Heart left ventricle (tissue), 16 donors: ENCODE measurements at regions not wholly inside any gene's neighbourhood (a gene's known extent, or its start where the extent isn't known, plus 50 kb on each side); places are given as distances from the start of the nearest gene placed in this dataset.
"Not testable (repeated sequence)": the region's sequence is repeated elsewhere in the genome, so short reads cannot be mapped to it uniquely, and the experiment has no call there.

Source experiments
- ATAC-seq, 4 donors: fragments of 200-7000 bp; cut with Tn5 transposase; one replicate each; pipeline ENCODE4 v1.9.1; 2020 to 2022; ENCODE audit warnings: moderate library complexity in 4 of 4, mild to moderate bottlenecking in 3 of 4, moderate number of reproducible peaks in 1 of 4
- DNase-seq, 5 donors: peaks; one replicate each; pipeline ENCODE4 v3.0.0-alpha.2; 2020
- H3K27ac ChIP-seq, 12 donors: fragments of 200-600 bp; sonication (generic) in 4 of 12; one replicate each; pipeline versions ENCODE4 v1.5.0 to v1.8.0; 2016 to 2022; ENCODE audit warnings: mild to moderate bottlenecking in 2 of 12
- H3K27me3 ChIP-seq, 9 donors: fragments of 200-600 bp; sonication (generic) in 2 of 9; one replicate each; pipeline versions ENCODE4 v1.5.1 to v1.8.0; 2016 to 2022; ENCODE audit warnings: mild to moderate bottlenecking in 3 of 9
- H3K36me3 ChIP-seq, 9 donors: fragments of 200-600 bp; sonication (generic) in 2 of 9; one replicate each; pipeline versions ENCODE4 v1.5.0 to v1.8.0; 2018 to 2022; ENCODE audit warnings: mild to moderate bottlenecking in 2 of 9
- H3K4me1 ChIP-seq, 12 donors: fragments of 200-600 bp; sonication (generic) in 4 of 12; one replicate each; pipeline versions ENCODE4 v1.5.0 to v1.8.0; 2016 to 2022; ENCODE audit warnings: mild to moderate bottlenecking in 3 of 12
- H3K4me3 ChIP-seq, 12 donors: fragments of 200-600 bp; sonication (generic) in 4 of 12; one replicate each; pipeline versions ENCODE4 v1.5.0 to v1.8.0; 2017 to 2022; ENCODE audit warnings: mild to moderate bottlenecking in 9 of 12, moderate library complexity in 4 of 12
- H3K9me3 ChIP-seq, 12 donors: fragments of 200-600 bp; sonication (generic) in 4 of 12; one replicate each; pipeline versions ENCODE4 v1.5.0 to v1.8.0; 2016 to 2022; ENCODE audit warnings: mild to moderate bottlenecking in 1 of 12
- CTCF ChIP-seq, 12 donors: fragments of 200-600 bp; sonication (generic) in 4 of 12; IDR thresholded peaks; one replicate each; pipeline versions ENCODE4 v1.5.0 to v1.8.0; 2018 to 2022; ENCODE audit warnings: antibody characterized with exemption in 12 of 12, mild to moderate bottlenecking in 5 of 12
- POLR2A ChIP-seq, 2 donors: fragments of 450-650 bp; IDR thresholded peaks; one replicate each; pipeline ENCODE4 v1.6.1; 2017; ENCODE audit warnings: antibody characterized with exemption in 2 of 2, mild to moderate bottlenecking in 2 of 2, moderate library complexity in 2 of 2
- WGBS, 4 donors: extraction: QIAGEN DNeasy Blood & Tissue Kit in 2 of 4; methylation state at CpG; one replicate each; pipeline versions ENCODE4 v1.1.5 to v1.1.7; 2013 to 2018; 5-methylcytosine and 5-hydroxymethylcytosine counted together
- intact Hi-C, 10 donors: fragments of 100-400 bp; cut with DNase I; formaldehyde crosslinking; loops; one replicate each; pipeline versions ENCODE4 v1.11.1 to v1.14.2; 2022
- donor health status: ischemic (EF 13 %, LVEDD 7.1; RV severe dilation, severe dysfunction).
- donor health status: healthy with polysubstance abuse.
- donor health status: DM: no; HTN: yes; CAD: no.
- donor health status: DM: no; HTN: no; CAD: no.
- donor health status: ischemic (EF 25% LVEDD 6.9; RV normal size, moderate dysfunction).
- donor health status: ischemic (EF 25% LVEDD 5.7; RV mildly dilated, moderate dysfunction).
- donor health status: healthy.
- donor health status: DM: yes; HTN: yes; CAD: no.
- donor health status: ischemic (EF 35%, LVEDD 5.7; RV mildly dilated, moderate dysfunction).
- donor health status: nonischemic (EF 11% LVEDD 7.7; RV severe dilation, severe dysfunction).
- donor health status: DM: yes; HTN: yes; CAD: no.
- donor health status: PGD.
- donor health status: ischemic (EF 29% LVEDD 5.4; RV normal size, mild dysfunction).
- donor health status: nonischemic (EF 23%, LVEDD 6.1; RV moderate dilation, normal function).

GRCh38 chrX:85543866-85544265 is 164.4 kb upstream of the POF1B start:
- intact Hi-C loops: loop anchor here in 7 of 10 donors (5.0 to 10.0 kb wide), 2 partner anchors 432 to 459 kb away; no protein-coding TSS in a partner anchor
- ATAC-seq (no peak), DNase-seq (no peak)
- WGBS, 4 donors: 33 to 59% (median 53%) methylated on average over 3 of the region's 3 CpGs
- no peak overlapping the region for H3K4me3 ChIP-seq
- H3K4me1 ChIP-seq: no peaks in the 10 kb centered on the region
- H3K36me3 ChIP-seq: no peaks in the 10 kb centered on the region
- no peaks in the 10 kb centered on the region for H3K27me3 ChIP-seq
- TF ChIP-seq POLR2A (IDR thresholded peaks at IDR 0.05) (no peak), CTCF (IDR thresholded peaks at IDR 0.05) (no peak)
- no peaks in the 10 kb centered on the region for H3K9me3 ChIP-seq
- H3K27ac ChIP-seq: peak overlapping the region in 1 of 12 donors; percentile 47

DNA sequence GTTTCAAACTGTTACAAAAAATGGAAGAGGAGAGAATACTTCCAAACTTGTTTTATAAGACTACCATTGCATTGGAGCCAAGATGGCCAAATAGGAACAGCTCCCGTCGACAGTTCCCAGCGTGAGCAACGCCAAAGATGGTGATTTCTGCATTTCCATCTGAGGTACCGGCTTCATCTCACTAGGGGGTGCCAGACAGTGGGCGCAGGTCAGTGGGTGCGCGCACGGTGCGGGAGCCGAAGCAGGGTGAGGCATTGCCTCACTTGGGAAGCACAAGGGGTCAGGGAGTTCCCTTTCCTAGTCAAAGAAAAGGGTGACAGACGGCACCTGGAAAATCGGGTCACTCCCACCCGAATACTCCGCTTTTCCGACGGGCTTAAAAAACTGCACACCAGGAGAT is 149.7 kb upstream of the POF1B start:
- DNase-seq, H3K4me3 ChIP-seq, H3K9me3 ChIP-seq, intact Hi-C loops, H3K36me3 ChIP-seq, H3K27me3 ChIP-seq, ATAC-seq, H3K4me1 ChIP-seq, H3K27ac ChIP-seq: not testable (repeated sequence)
- WGBS, 4 donors: 84 to 91% (median 88%) methylated on average over 17 of the region's 17 CpGs

DNA sequence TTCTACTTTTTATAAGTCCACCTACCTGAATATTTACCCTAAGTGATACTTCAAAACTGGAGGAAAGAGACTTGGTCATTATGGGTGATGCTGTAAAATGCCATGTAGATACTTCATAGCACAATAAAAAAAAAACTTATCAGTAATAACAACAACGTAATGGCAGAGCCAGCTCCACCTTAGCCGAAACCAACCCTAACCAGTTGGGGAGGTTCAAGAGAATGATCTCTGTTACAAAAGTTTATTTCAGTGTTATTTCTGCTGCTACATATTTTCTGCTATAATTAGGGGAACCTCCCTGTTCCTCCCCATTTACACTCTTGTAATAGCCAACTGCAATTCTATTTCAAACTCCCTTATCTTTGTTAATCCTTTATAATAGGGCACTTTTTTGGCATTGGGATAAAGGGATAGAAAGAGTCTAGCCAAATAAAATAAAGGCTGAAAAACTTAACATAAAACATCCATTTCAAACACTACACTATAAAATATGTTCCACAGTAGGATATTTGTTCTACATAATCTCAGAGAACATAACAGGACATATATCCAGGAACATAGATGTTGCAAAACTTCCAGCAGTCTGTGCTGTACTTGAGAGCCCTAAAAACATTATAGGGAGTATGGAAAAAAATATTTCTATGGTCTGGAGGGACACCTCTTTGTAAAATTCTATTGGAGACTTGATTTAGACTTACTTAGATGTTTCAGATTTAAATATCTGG is 138.7 kb upstream of the POF1B start:
- no peaks in the 10 kb centered on the region for H3K4me1 ChIP-seq
- TF ChIP-seq POLR2A (IDR thresholded peaks at IDR 0.05) (no peak), CTCF (IDR thresholded peaks at IDR 0.05) (no peak)
- no peaks in the 10 kb centered on the region for H3K36me3 ChIP-seq
- no peak for DNase-seq
- ATAC-seq: no peak
- H3K4me3 ChIP-seq: no peak overlapping the region
- no peaks in the 10 kb centered on the region for H3K27me3 ChIP-seq
- WGBS, 4 donors: 65 to 84% (median 68%) methylated on average over 2 of the region's 2 CpGs
- no peaks in the 10 kb centered on the region for H3K9me3 ChIP-seq
- H3K27ac ChIP-seq: no peak overlapping the region
- intact Hi-C loops: no loop called here

DNA sequence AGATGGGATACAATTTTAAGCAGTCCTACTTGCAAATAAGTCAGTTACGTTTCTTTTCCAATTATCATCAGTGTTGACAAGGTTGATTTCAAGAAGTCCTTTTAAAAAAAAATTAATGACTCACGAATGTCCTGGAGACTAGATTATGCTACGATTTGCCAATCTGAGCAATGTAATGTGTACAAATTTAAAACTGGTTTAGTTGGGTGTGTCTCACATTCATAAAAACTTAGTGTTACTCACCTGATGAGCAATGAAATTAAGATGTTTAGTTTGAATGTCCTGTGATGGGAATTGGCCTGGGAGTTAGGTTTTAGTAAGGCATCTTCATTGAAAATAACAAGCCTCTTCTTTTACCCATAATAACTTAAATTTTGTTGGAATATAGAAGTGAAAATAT is 136.7 kb upstream of the POF1B start:
- Histone ChIP-seq H3K27me3 (no peaks in the 10 kb centered on the region), H3K27ac (no peak overlapping the region), H3K9me3 (no peaks in the 10 kb centered on the region), H3K4me1 (no peaks in the 10 kb centered on the region), H3K4me3 (no peak overlapping the region), H3K36me3 (no peaks in the 10 kb centered on the region)
- intact Hi-C loops: no loop called here
- WGBS, 4 donors: 36 to 67% (median 49%) methylated on average over 3 of the region's 3 CpGs
- no peak for DNase-seq
- TF ChIP-seq CTCF (IDR thresholded peaks at IDR 0.05): no peak
- no peak for TF ChIP-seq POLR2A (IDR thresholded peaks at IDR 0.05)
- ATAC-seq: no peak

- Histone ChIP-seq H3K36me3 (no peaks in the 10 kb centered on the region), H3K27me3 (no peaks in the 10 kb centered on the region), H3K27ac (no peak overlapping the region), H3K4me1 (no peaks in the 10 kb centered on the region), H3K9me3 (no peaks in the 10 kb centered on the region), H3K4me3 (no peak overlapping the region)
- no peak for TF ChIP-seq CTCF (IDR thresholded peaks at IDR 0.05)
- TF ChIP-seq POLR2A (IDR thresholded peaks at IDR 0.05): no peak
- DNase-seq (no peak), ATAC-seq (no peak)
- intact Hi-C loops: no loop called here
- 45 to 68% (median 57%) methylated on average over 2 of the region's 2 CpGs for WGBS, 4 donors
Observed at GRCh38 chrX:85506871-85507270, 127.4 kb upstream of the POF1B start.
